ENCODE measurements at regions not wholly inside any gene's neighbourhood (a gene's known extent, or its start where the extent isn't known, plus 50 kb on each side); places are given as distances from the start of the nearest gene placed in this dataset.

DNA sequence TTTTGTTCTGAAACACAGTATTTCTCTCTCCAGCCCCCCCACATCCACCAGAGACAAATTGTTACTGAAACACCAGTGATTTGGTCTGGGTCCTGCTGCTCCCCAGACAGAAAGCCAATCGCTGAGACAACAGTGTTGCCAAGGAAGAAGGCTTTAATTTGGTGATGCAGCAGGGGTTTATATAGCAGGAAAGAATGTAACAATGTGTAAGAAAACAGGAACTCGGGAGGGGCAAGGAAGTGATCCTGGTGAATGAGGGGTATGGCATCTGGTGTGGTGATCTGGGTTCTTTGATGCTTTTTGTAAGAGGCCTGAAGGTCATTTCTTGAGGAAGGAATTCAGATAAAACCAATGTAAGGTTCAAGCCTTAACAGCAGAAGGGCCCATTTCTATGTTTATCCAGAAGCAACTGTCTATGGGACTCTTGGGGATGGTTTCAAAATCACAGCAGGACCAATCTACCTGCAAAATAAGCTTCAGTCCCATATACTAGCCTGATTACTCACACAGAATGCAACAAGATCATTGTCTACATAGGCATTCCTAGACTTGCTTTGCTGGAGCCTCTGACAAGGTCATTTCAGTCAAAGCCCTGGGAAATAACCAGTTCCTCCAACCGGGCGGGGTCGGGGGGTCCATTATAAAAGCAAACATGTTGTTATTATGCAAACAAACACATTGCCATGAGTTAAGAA is 445.2 kb upstream of the ZFP42 start:
- peak; percentile 27 for DNase-seq (ENCODE audit: low read depth, low spot score)
- in situ Hi-C loops (cut with HindIII; ENCODE audit: low sequenced_read_pairs): no loop called here
- TF ChIP-seq, protein P1, sequence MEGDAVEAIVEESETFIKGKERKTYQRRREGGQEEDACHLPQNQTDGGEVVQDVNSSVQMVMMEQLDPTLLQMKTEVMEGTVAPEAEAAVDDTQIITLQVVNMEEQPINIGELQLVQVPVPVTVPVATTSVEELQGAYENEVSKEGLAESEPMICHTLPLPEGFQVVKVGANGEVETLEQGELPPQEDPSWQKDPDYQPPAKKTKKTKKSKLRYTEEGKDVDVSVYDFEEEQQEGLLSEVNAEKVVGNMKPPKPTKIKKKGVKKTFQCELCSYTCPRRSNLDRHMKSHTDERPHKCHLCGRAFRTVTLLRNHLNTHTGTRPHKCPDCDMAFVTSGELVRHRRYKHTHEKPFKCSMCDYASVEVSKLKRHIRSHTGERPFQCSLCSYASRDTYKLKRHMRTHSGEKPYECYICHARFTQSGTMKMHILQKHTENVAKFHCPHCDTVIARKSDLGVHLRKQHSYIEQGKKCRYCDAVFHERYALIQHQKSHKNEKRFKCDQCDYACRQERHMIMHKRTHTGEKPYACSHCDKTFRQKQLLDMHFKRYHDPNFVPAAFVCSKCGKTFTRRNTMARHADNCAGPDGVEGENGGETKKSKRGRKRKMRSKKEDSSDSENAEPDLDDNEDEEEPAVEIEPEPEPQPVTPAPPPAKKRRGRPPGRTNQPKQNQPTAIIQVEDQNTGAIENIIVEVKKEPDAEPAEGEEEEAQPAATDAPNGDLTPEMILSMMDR (IDR thresholded peaks at IDR 0.05; ENCODE audit: low read depth, low read length): no peak
- H3K4me3 ChIP-seq (ENCODE audit: low read depth, low read length): no peak overlapping the region

DNA sequence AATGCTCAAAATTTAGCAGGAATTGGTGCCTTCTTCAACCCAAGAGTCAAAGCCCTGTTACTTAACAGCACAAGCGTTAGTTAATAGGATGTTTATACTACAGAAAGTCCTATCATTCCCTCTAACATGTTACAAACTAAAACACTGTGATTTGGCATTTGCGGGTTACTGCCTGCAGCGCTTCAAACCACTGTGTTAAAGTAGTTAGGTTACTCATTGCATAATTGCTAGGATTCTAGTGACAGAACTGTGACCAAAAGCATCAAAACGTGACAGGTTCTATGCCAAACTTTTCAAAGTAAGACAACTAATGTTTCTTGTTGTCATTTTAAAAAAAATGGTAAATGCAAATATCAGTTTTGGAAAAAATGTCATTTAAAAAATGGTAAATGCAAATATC is 442.8 kb upstream of the ZFP42 start:
- DNase-seq (ENCODE audit: low read depth, low spot score): no peak
- TF ChIP-seq, protein P1 (IDR thresholded peaks at IDR 0.05; ENCODE audit: low read depth, low read length): no peak
- in situ Hi-C loops (cut with HindIII; ENCODE audit: low sequenced_read_pairs): no loop called here
- no peak overlapping the region for H3K4me3 ChIP-seq (ENCODE audit: low read depth, low read length)

DNA sequence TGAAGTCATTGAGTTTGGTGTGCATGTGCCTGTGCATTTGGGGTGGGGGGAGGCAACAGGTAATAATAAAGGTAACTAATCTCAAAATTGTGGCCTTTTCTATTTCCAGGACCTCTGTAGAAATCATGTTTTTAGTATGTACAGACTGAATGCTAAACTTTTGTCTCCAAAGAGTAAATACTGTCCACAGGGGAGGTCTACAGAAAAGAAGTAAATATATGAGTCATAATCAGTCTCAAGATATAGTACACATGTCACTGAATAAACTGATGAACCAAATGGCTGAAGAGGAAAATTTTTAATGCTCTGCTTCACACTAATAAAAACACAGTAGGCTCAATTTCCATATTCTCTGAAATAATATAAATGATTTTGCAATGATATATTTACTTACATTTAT is 440.4 kb upstream of the ZFP42 start:
- no peak overlapping the region for H3K4me3 ChIP-seq (ENCODE audit: low read depth, low read length)
- TF ChIP-seq, protein P1 (IDR thresholded peaks at IDR 0.05; ENCODE audit: low read depth, low read length): no peak
- in situ Hi-C loops (cut with HindIII; ENCODE audit: low sequenced_read_pairs): no loop called here
- DNase-seq (ENCODE audit: low read depth, low spot score): no peak

- H3K4me3 ChIP-seq (ENCODE audit: low read depth, low read length): no peak overlapping the region
- TF ChIP-seq, protein P1 (IDR thresholded peaks at IDR 0.05; ENCODE audit: low read depth, low read length): no peak
- in situ Hi-C loops (cut with HindIII; ENCODE audit: low sequenced_read_pairs): no loop called here
- DNase-seq (ENCODE audit: low read depth, low spot score): no peak
Measured at GRCh38 chr4:187558391-187558790, 437.2 kb upstream of the ZFP42 start.

DNA sequence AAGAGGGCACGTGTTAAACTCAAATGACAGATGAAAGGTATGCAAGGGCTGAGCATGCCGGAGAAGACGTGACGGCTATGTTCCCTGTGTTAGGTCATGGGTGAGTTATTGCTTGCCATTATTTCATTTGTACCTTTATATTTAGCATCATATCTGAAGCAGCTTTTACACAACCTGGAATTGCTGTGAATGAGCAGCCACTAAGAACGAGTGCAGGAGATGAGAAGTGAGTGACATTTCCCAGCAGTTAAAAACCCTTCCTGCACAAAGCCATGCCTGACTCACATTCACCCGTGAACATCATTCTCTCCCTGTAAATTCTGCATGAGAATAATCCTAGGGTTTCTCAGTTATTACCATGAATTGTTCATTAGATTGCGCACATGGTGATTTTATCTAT is 433.2 kb upstream of the ZFP42 start:
- in situ Hi-C loops (cut with HindIII; ENCODE audit: low sequenced_read_pairs): no loop called here

DNA sequence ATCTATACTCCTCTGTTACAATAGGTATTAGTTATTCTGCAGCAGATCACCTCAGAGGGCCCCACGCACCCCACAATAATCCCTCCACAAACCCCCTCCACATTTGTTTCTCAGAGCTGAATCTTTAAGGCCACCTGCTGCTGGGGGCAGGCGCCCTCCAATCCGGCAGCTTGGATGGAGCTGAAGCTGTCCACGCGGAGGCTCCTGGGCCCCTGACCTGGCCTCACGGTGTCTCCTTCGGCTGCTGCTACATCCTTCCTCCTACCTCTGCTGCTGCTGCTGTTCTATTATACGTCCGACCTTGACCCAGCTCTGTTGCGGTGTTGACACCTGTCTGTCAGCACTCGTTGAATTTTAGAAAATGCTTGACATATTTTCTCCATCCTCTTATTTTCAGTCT is 430.2 kb upstream of the ZFP42 start:
- no peak for DNase-seq (ENCODE audit: low read depth, low spot score)
- TF ChIP-seq, protein P1 (IDR thresholded peaks at IDR 0.05; ENCODE audit: low read depth, low read length): no peak
- in situ Hi-C loops (cut with HindIII; ENCODE audit: low sequenced_read_pairs): no loop called here
- no peak overlapping the region for H3K4me3 ChIP-seq (ENCODE audit: low read depth, low read length)

More for the DNA sequence above, 433.2 kb upstream of the ZFP42 start:
- DNase-seq (ENCODE audit: low read depth, low spot score): no peak
- TF ChIP-seq, protein P1 (IDR thresholded peaks at IDR 0.05; ENCODE audit: low read depth, low read length): no peak
- H3K4me3 ChIP-seq (ENCODE audit: low read depth, low read length): no peak overlapping the region

Measured in astrocyte of the spinal cord (primary cell).